Liver (tissue), 3 donors: ENCODE measurements at regions not wholly inside any gene's neighbourhood (a gene's known extent, or its start where the extent isn't known, plus 50 kb on each side); places are given as distances from the start of the nearest gene placed in this dataset.

Experiments used
- CTCF ChIP-seq: fragments of 150-350 bp; IDR thresholded peaks from 2 replicates; pipeline ENCODE4 v1.5.1; 2017; ENCODE audit warnings: improper control_type of control experiment, low read depth, low read length; ENCODE audit not compliant: missing input control
- GABPA ChIP-seq, 2 donors: IDR thresholded peaks in 1 of 2; conservative IDR thresholded peaks in 1 of 2; 2 replicates each; pipeline ENCODE4 v1.6.1; 2016; ENCODE audit warnings: antibody characterized with exemption in 2 of 2, mild to moderate bottlenecking in 1 of 2, moderate library complexity in 1 of 2
- MAX ChIP-seq: IDR thresholded peaks from 2 replicates; pipeline ENCODE4 v1.6.1; 2016; ENCODE audit warnings: antibody characterized with exemption
- RAD21 ChIP-seq, 2 donors: IDR thresholded peaks; 2 replicates each; pipeline ENCODE4 v1.6.1; 2016; ENCODE audit warnings: antibody characterized with exemption in 2 of 2, mild to moderate bottlenecking in 2 of 2
- SP1 ChIP-seq: IDR thresholded peaks from 2 replicates; pipeline ENCODE4 v1.6.1; 2018; ENCODE audit warnings: antibody characterized with exemption, mild to moderate bottlenecking
- TAF1 ChIP-seq: conservative IDR thresholded peaks from 2 replicates; pipeline ENCODE4 v1.6.1; 2016; ENCODE audit warnings: antibody characterized with exemption, mild to moderate bottlenecking
- YY1 ChIP-seq: IDR thresholded peaks from 2 replicates; pipeline ENCODE4 v1.6.1; 2016; ENCODE audit warnings: antibody characterized with exemption, mild to moderate bottlenecking
- TF ChIP-seq, protein P1 (sequence below): IDR thresholded peaks from 2 replicates; pipeline ENCODE4 v1.6.1; 2016; ENCODE audit warnings: antibody characterized with exemption
- donor health status: healthy.
- donor health status: healthy.

DNA sequence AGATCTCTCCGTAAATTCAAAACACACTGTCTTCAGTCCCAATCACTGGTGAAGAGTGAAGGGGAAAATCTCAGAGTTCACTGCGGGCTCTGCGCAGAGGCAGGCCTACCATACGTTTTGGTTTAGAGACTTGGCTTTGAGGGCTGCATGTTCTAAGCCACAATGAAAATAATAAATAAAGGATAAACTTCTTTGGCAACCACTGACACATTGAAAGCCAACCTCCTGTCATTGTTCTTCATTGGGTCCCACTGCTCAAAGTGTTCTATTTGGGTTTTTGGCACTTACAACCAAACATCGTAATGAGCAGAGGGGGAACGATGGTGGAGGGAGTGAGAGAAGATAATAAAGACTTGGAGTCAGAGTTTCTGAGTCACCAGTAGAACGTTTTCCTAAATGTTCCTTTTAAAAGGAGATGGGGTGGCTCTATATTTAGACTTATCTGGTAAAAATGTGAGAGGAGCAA lies 472.9 kb downstream of the SOX6 start:
- TF ChIP-seq SP1 (no peak), CTCF (no peak), RAD21 (IDR thresholded peaks at IDR 0.05) (no peak), GABPA (IDR thresholded peaks at IDR 0.05 in 1 of 2, conservative IDR thresholded peaks at IDR 0.05 in 1 of 2) (no peak), TAF1 (no peak), MAX (no peak), YY1 (no peak)
- TF ChIP-seq, protein P1, sequence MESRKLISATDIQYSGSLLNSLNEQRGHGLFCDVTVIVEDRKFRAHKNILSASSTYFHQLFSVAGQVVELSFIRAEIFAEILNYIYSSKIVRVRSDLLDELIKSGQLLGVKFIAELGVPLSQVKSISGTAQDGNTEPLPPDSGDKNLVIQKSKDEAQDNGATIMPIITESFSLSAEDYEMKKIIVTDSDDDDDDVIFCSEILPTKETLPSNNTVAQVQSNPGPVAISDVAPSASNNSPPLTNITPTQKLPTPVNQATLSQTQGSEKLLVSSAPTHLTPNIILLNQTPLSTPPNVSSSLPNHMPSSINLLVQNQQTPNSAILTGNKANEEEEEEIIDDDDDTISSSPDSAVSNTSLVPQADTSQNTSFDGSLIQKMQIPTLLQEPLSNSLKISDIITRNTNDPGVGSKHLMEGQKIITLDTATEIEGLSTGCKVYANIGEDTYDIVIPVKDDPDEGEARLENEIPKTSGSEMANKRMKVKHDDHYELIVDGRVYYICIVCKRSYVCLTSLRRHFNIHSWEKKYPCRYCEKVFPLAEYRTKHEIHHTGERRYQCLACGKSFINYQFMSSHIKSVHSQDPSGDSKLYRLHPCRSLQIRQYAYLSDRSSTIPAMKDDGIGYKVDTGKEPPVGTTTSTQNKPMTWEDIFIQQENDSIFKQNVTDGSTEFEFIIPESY = no peak
